ENCODE measurements at regions not wholly inside any gene's neighbourhood (a gene's known extent, or its start where the extent isn't known, plus 50 kb on each side); places are given as distances from the start of the nearest gene placed in this dataset.
A peak's percentile ranks its signal among the peaks of the same experiment; 100 is the strongest.
"Not testable (repeated sequence)": the region's sequence is repeated elsewhere in the genome, so short reads cannot be mapped to it uniquely, and the experiment has no call there.

DNA sequence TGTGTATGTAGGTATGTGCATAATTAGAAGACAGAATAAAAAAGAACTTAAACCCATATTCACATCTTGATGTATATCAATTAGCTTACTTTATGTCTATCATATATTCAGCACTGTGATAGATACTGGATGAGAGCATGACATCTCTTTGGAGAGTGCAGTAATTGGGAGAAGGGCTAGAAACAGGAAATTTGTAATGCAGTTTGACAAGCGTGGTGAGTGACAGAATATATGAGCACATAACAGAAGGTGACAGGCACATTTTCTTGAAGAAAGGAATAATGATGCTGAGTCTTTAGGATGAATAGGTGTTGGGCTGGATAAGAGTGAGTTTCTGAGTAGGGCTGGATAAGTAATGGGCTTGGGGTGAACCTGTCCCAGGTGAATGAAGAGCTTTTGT is 680.3 kb upstream of the ZNF385D start:
- intact Hi-C loops (cut with DNase I): no loop called here
- DNase-seq (no peak), ATAC-seq (no peak)
- no peaks in the 10 kb centered on the region for H3K4me1 ChIP-seq (ENCODE audit: control insufficient read depth, insufficient read depth, low read length)
- no peaks in the 10 kb centered on the region for H3K9me3 ChIP-seq (ENCODE audit: control insufficient read depth, low read length)
- WGBS: 78% methylated on average over 1 of the region's 1 CpG
- H3K27ac ChIP-seq (ENCODE audit: low read length): no peak overlapping the region
- H3K4me3 ChIP-seq (ENCODE audit: low read length): no peak overlapping the region
- no peaks in the 10 kb centered on the region for H3K27me3 ChIP-seq (ENCODE audit: control insufficient read depth, insufficient read depth)

- no peak overlapping the region for H3K27ac ChIP-seq (ENCODE audit: low read length)
- intact Hi-C loops (cut with DNase I): no loop called here
- no peaks in the 10 kb centered on the region for H3K4me1 ChIP-seq (ENCODE audit: control insufficient read depth, insufficient read depth, low read length)
- peak in 1 of 3 donors; percentile 2 for DNase-seq
- H3K27me3 ChIP-seq (ENCODE audit: control insufficient read depth, insufficient read depth): no peaks in the 10 kb centered on the region
- H3K4me3 ChIP-seq (ENCODE audit: low read length): no peak overlapping the region
- 82% methylated on average over 4 of the region's 4 CpGs for WGBS
- no peaks in the 10 kb centered on the region for H3K9me3 ChIP-seq (ENCODE audit: control insufficient read depth, low read length)
- no peak for ATAC-seq
Observed at GRCh38 chr3:22439626-22440025, 688.6 kb upstream of the ZNF385D start.

DNA sequence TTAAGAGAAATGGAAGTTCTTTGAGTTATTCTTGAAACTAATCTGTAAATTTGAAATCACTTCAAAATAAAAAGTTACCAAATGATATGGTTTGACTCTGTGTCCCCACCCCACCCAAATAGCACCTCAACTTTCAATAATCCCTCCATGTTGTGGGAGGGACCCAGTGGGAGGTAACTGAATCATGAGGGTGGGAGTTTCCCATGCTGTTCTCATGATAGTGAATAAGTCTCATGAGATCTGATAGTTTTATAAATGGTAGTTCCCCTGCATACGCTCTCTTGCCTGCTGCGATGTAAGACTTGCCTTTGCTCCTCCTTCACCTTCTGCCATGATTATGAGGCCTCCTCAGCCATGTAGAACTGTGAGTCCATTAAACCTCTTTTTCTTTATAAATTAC is 690.7 kb upstream of the ZNF385D start:
- H3K27me3 ChIP-seq (ENCODE audit: control insufficient read depth, insufficient read depth): no peaks in the 10 kb centered on the region
- intact Hi-C loops (cut with DNase I): no loop called here
- ATAC-seq (no peak), DNase-seq (no peak)
- no peak overlapping the region for H3K27ac ChIP-seq (ENCODE audit: low read length)
- H3K9me3 ChIP-seq (ENCODE audit: control insufficient read depth, low read length): no peaks in the 10 kb centered on the region
- H3K4me1 ChIP-seq (ENCODE audit: control insufficient read depth, insufficient read depth, low read length): no peaks in the 10 kb centered on the region
- no peak overlapping the region for H3K4me3 ChIP-seq (ENCODE audit: low read length)
- 94% methylated on average over 2 of the region's 2 CpGs for WGBS

DNA sequence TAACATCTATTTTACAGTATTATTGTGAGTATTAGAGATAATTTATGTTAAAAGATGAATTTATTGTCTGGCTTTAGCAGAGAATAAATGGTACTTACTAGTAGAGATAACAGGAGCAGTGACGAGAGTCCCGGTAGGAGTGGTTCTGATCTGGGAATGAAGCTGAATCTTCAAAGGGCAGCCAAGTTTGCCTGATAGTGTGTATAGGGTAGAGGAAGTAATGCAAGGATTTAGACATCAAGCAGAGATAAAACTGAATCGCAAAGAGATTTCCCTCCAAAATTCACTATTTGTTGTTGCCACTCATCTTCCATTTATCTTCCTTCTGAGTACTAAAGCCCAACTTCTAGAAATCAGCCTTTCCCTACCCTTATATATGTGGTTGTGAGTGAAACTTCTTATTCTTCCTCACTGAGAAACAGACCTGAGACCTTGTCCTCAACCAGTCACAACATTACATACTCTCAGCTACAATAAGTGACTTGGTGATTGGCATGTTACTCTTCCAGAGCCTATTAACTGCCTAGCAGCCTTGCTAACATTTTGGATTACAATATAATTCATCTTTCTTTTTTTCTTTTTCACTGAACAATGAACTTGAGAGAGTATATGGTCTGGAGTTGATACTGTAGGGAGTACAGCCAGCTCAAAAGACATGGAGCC is 692.7 kb upstream of the ZNF385D start:
- Histone ChIP-seq H3K9me3 (ENCODE audit: control insufficient read depth, low read length) (no peaks in the 10 kb centered on the region), H3K27ac (ENCODE audit: low read length) (no peak overlapping the region), H3K27me3 (ENCODE audit: control insufficient read depth, insufficient read depth) (no peaks in the 10 kb centered on the region), H3K4me3 (ENCODE audit: low read length) (no peak overlapping the region), H3K4me1 (ENCODE audit: control insufficient read depth, insufficient read depth, low read length) (no peaks in the 10 kb centered on the region)
- DNase-seq (peak in 1 of 3 donors; percentile 5), ATAC-seq (no peak)
- intact Hi-C loops (cut with DNase I): no loop called here
- 59% methylated on average over 3 of the region's 3 CpGs for WGBS

DNA sequence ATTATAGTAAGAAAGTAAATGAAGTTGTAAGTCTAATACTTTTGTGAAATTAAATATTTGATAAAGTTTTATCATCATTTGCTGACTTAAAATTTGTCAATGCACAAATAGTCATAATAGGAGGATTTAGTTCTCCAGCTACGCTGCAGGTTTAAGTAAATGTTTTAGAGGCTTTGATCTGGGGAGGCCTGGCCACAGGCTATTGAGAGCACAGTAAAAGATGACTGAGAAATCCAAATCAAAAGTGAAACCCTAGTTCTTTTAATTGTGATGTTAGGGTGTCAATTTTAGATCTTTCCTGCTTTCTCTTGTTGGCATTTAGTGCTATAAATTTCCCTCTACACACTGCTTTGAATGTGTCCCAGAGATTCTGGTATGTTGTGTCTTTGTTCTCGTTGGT is 694.3 kb upstream of the ZNF385D start:
- 91% methylated on average over 1 of the region's 2 CpGs for WGBS
- ATAC-seq; H3K9me3 ChIP-seq (ENCODE audit: control insufficient read depth, low read length): not testable (repeated sequence)

DNA sequence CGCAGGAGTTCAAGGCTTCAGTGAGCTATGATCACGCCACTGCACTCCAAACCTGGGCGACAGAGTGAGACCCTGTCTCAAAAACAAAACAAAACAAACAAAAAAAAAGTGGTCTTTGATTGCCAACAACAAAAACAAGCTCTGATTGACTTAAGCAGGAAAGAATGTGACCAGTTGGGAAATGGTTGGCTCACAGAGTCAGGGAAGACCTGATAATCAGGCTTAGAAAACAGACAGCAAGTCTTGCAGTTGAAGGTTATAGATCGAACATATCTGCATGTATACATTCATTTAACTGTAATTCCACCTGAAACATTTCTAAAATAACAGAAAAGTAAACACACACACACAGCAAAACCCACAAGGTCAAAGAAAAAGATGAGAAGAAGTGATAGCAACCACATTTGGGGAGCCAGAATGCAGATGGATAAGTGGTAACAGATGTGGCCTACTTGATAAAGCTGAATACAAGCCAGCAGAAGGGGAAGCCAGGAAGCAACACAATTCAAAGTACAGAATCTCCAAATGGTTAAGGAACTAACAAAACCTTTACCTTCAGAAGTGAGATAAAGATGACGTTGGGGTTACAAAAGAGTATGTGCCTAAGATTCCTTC is 699.9 kb upstream of the ZNF385D start:
- no peak overlapping the region for H3K27ac ChIP-seq (ENCODE audit: low read length)
- no peak for ATAC-seq
- 47% methylated on average over 5 of the region's 5 CpGs for WGBS
- no peaks in the 10 kb centered on the region for H3K27me3 ChIP-seq (ENCODE audit: control insufficient read depth, insufficient read depth)
- intact Hi-C loops (cut with DNase I): no loop called here
- no peaks in the 10 kb centered on the region for H3K9me3 ChIP-seq (ENCODE audit: control insufficient read depth, low read length)
- H3K4me3 ChIP-seq (ENCODE audit: low read length): no peak overlapping the region
- no peak for DNase-seq
- H3K4me1 ChIP-seq (ENCODE audit: control insufficient read depth, insufficient read depth, low read length): no peaks in the 10 kb centered on the region

More for the DNA sequence above, 694.3 kb upstream of the ZNF385D start:
- intact Hi-C loops (cut with DNase I); H3K4me1 ChIP-seq (ENCODE audit: control insufficient read depth, insufficient read depth, low read length); H3K27ac ChIP-seq (ENCODE audit: low read length); H3K27me3 ChIP-seq (ENCODE audit: control insufficient read depth, insufficient read depth); H3K4me3 ChIP-seq (ENCODE audit: low read length); DNase-seq: not testable (repeated sequence)

GRCh38 chr3:22451501-22451900 is 700.5 kb upstream of the ZNF385D start:
- no peaks in the 10 kb centered on the region for H3K9me3 ChIP-seq (ENCODE audit: control insufficient read depth, low read length)
- DNase-seq (peak in 1 of 3 donors; percentile 9), ATAC-seq (no peak)
- H3K27me3 ChIP-seq (ENCODE audit: control insufficient read depth, insufficient read depth): no peaks in the 10 kb centered on the region
- 29% methylated on average over 2 of the region's 2 CpGs for WGBS
- intact Hi-C loops (cut with DNase I): no loop called here
- H3K4me1 ChIP-seq (ENCODE audit: control insufficient read depth, insufficient read depth, low read length): no peaks in the 10 kb centered on the region
- no peak overlapping the region for H3K4me3 ChIP-seq (ENCODE audit: low read length)
- H3K27ac ChIP-seq (ENCODE audit: low read length): no peak overlapping the region

DNA sequence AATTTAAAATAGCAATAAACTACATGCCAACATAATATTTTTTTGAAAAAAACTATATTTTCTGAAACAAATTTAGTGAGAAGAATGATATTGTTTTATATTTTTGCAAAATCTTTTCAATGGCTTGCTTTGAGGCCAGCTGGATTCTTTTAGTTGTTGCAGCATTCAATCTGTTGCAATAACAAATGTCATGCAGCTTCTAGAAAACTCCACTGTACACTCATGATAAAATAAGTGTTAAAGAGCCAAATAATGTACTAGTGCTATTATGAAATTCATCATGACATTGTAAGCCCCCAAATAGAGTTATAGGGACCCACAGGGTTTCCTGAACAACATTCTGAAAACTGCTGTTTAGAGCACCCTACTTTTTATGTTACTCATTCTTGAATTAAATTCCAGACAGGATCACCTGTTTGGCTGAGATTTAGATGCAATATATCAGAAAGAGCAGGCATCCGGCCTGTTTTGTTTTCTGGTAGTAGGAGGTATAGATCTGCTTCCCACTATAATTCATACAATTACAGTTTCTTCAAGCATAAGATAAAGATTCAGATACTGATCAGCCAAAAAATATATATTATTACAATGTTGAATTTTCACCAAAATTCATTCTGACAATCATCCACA is 703.0 kb upstream of the ZNF385D start:
- DNase-seq (no peak), ATAC-seq (no peak)
- WGBS: 72% methylated on average over 1 of the region's 1 CpG
- no peaks in the 10 kb centered on the region for H3K4me1 ChIP-seq (ENCODE audit: control insufficient read depth, insufficient read depth, low read length)
- intact Hi-C loops (cut with DNase I): no loop called here
- H3K27me3 ChIP-seq (ENCODE audit: control insufficient read depth, insufficient read depth): no peaks in the 10 kb centered on the region
- H3K9me3 ChIP-seq (ENCODE audit: control insufficient read depth, low read length): no peaks in the 10 kb centered on the region
- H3K27ac ChIP-seq (ENCODE audit: low read length): no peak overlapping the region
- H3K4me3 ChIP-seq (ENCODE audit: low read length): no peak overlapping the region

- Histone ChIP-seq H3K27me3 (ENCODE audit: control insufficient read depth, insufficient read depth) (no peaks in the 10 kb centered on the region), H3K9me3 (ENCODE audit: control insufficient read depth, low read length) (no peaks in the 10 kb centered on the region), H3K4me3 (ENCODE audit: low read length) (no peak overlapping the region), H3K27ac (ENCODE audit: low read length) (no peak overlapping the region), H3K4me1 (ENCODE audit: control insufficient read depth, insufficient read depth, low read length) (no peaks in the 10 kb centered on the region)
- ATAC-seq (no peak), DNase-seq (no peak)
- intact Hi-C loops (cut with DNase I): no loop called here
- WGBS: 81% methylated on average over 4 of the region's 4 CpGs
Observed at GRCh38 chr3:22469995-22470394, 719.0 kb upstream of the ZNF385D start.

DNA sequence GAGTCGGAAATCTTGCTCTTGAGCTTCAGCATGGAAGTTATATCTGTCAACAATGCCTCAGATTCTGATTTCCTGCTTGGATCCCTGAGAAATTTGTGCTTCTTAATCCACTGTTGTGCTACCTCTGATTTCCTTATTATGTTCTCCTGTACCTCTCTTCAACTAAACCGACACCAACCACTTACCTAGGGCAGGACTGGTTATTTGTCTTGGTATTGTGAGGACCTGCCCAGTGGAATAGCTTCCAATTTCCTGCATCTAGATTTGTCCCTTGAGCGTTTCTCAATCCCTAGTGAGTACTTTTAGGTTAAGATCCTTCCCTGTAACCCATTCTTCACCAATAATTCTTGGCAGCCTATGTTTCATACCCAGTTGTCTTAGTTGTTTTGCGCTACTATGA is 720.5 kb upstream of the ZNF385D start:
- Histone ChIP-seq H3K4me3 (ENCODE audit: low read length) (no peak overlapping the region), H3K9me3 (ENCODE audit: control insufficient read depth, low read length) (no peaks in the 10 kb centered on the region), H3K27ac (ENCODE audit: low read length) (no peak overlapping the region), H3K27me3 (ENCODE audit: control insufficient read depth, insufficient read depth) (no peaks in the 10 kb centered on the region), H3K4me1 (ENCODE audit: control insufficient read depth, insufficient read depth, low read length) (no peaks in the 10 kb centered on the region)
- DNase-seq: no peak
- intact Hi-C loops (cut with DNase I): no loop called here
- ATAC-seq: no peak
- WGBS: 80% methylated on average over 4 of the region's 4 CpGs

- H3K4me3 ChIP-seq (ENCODE audit: low read length): no peak overlapping the region
- H3K27me3 ChIP-seq (ENCODE audit: control insufficient read depth, insufficient read depth): no peaks in the 10 kb centered on the region
- ATAC-seq (no peak), DNase-seq (peak in 1 of 3 donors; percentile 12)
- no peaks in the 10 kb centered on the region for H3K9me3 ChIP-seq (ENCODE audit: control insufficient read depth, low read length)
- no peak overlapping the region for H3K27ac ChIP-seq (ENCODE audit: low read length)
- no peaks in the 10 kb centered on the region for H3K4me1 ChIP-seq (ENCODE audit: control insufficient read depth, insufficient read depth, low read length)
- 84% methylated on average over 8 of the region's 8 CpGs for WGBS
- intact Hi-C loops (cut with DNase I): no loop called here
Observed at GRCh38 chr3:22474706-22475445, 723.9 kb upstream of the ZNF385D start.

All from right cardiac atrium (tissue), 5 donors.